Upper lobe of left lung (tissue), 6 donors: ENCODE measurements at regions not wholly inside any gene's neighbourhood (a gene's known extent, or its start where the extent isn't known, plus 50 kb on each side); places are given as distances from the start of the nearest gene placed in this dataset.

ENCODE experiments used
- ATAC-seq, 2 donors: fragments of 200-7000 bp; cut with Tn5 transposase; one replicate each; pipeline ENCODE4 v1.9.1; 2022; ENCODE audit warnings: mild to moderate bottlenecking in 2 of 2, moderate library complexity in 2 of 2; ENCODE audit not compliant: low FRiP score in 2 of 2
- DNase-seq, 2 donors: peaks; one replicate each; pipeline ENCODE4 v3.0.0-alpha.2; 2019 to 2020
- H3K27ac ChIP-seq, 4 donors: fragments of 200-600 bp; sonication (generic); one replicate each; pipeline ENCODE4 v1.5.1; 2016 to 2019
- H3K27me3 ChIP-seq, 4 donors: fragments of 200-600 bp; sonication (generic); one replicate each; pipeline ENCODE4 v1.5.1; 2017 to 2019
- H3K36me3 ChIP-seq, 4 donors: fragments of 200-600 bp; sonication (generic); one replicate each; pipeline ENCODE4 v1.5.1; 2016 to 2019
- H3K4me1 ChIP-seq, 4 donors: fragments of 200-600 bp; sonication (generic); one replicate each; pipeline ENCODE4 v1.5.1; 2018 to 2019
- H3K4me3 ChIP-seq, 4 donors: fragments of 200-600 bp; sonication (generic); one replicate each; pipeline ENCODE4 v1.5.1; 2017 to 2019; ENCODE audit warnings: mild to moderate bottlenecking in 2 of 4, moderate library complexity in 1 of 4
- H3K9me3 ChIP-seq, 4 donors: fragments of 200-600 bp; sonication (generic); one replicate each; pipeline ENCODE4 v1.5.1; 2018 to 2019
- CTCF ChIP-seq, 6 experiments: fragments of 450-650 bp in 4 of 6; fragments of 200-600 bp in 2 of 6; sonication (generic) in 2 of 6; IDR thresholded peaks; one replicate each; pipeline ENCODE4 v1.5.1; 2016 to 2019; ENCODE audit warnings: antibody characterized with exemption in 6 of 6
- EP300 ChIP-seq, 4 donors: sonication (generic); formaldehyde crosslinking; IDR thresholded peaks; one replicate each; pipeline ENCODE4 v1.5.1; 2017; ENCODE audit warnings: antibody characterized with exemption in 4 of 4, control low read depth in 2 of 4
- POLR2A ChIP-seq, 4 donors: fragments of 450-650 bp; IDR thresholded peaks; one replicate each; pipeline ENCODE4 v1.5.1; 2016 to 2017; ENCODE audit warnings: antibody characterized with exemption in 4 of 4, mild to moderate bottlenecking in 2 of 4
- POLR2AphosphoS5 ChIP-seq, 2 donors: sonication (generic); formaldehyde crosslinking; IDR thresholded peaks; one replicate each; pipeline ENCODE4 v1.5.1; 2017; ENCODE audit warnings: antibody characterized with exemption in 2 of 2
- WGBS, 2 donors: methylation state at CpG; one replicate each; pipeline ENCODE4 v1.1.5; 2017 to 2018; 5-methylcytosine and 5-hydroxymethylcytosine counted together
- donor health status: DM: no; HTN: no; CAD: no; lungs with moderate emphysema.
- donor health status: DM: no; HTN: yes; CAD: no; lungs with severe emphysema.

- ATAC-seq (no peak), DNase-seq (no peak)
- WGBS, 2 donors = 79 to 95% methylated on average over 1 of the region's 1 CpG
- Histone ChIP-seq H3K4me1 (no peaks in the 10 kb centered on the region), H3K27me3 (no peaks in the 10 kb centered on the region), H3K27ac (no peak overlapping the region), H3K36me3 (no peaks in the 10 kb centered on the region), H3K9me3 (peaks cover 0 to 5% (median 0%) of the 10 kb centered on the region in 4 donors), H3K4me3 (no peak overlapping the region)
- TF ChIP-seq POLR2AphosphoS5 (IDR thresholded peaks at IDR 0.05) (no peak), EP300 (IDR thresholded peaks at IDR 0.05) (no peak), POLR2A (IDR thresholded peaks at IDR 0.05) (no peak), CTCF (IDR thresholded peaks at IDR 0.05) (no peak)
Observed at GRCh38 chr4:66893807-66894206, 651.5 kb downstream of the CENPC start.

DNA sequence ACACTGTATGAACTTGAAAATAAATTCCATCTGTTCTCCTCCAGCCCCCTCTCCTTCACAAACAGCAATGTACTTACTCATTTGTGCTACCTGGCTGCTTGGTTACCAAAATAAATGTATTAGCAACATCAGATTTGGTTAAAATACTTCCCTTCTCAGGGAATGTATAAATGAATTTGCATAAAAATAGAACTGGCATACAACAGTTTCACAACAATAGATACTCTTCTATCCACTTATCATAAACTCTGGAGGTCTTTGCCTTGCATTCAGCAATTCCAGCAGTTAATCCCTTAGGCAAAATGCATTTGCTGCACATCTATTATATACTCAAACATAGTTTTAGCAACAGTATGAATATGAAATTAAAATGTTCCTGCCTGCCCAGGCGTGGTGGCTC is 658.2 kb downstream of the CENPC start:
- TF ChIP-seq POLR2A (IDR thresholded peaks at IDR 0.05) = no peak
- TF ChIP-seq CTCF (IDR thresholded peaks at IDR 0.05) = no peak
- TF ChIP-seq POLR2AphosphoS5 (IDR thresholded peaks at IDR 0.05) = no peak
- no peak for TF ChIP-seq EP300 (IDR thresholded peaks at IDR 0.05)
- Histone ChIP-seq H3K4me1 (no peaks in the 10 kb centered on the region), H3K36me3 (no peaks in the 10 kb centered on the region), H3K27me3 (no peaks in the 10 kb centered on the region), H3K4me3 (no peak overlapping the region), H3K27ac (no peak overlapping the region), H3K9me3 (no peaks in the 10 kb centered on the region)
- ATAC-seq (no peak), DNase-seq (no peak)
- 78 to 84% methylated on average over 1 of the region's 1 CpG for WGBS, 2 donors

GRCh38 chr4:66885501-66886165 is 659.7 kb downstream of the CENPC start:
- Histone ChIP-seq H3K36me3 (no peaks in the 10 kb centered on the region), H3K4me1 (no peaks in the 10 kb centered on the region), H3K9me3 (no peaks in the 10 kb centered on the region), H3K27ac (no peak overlapping the region), H3K27me3 (no peaks in the 10 kb centered on the region), H3K4me3 (no peak overlapping the region)
- ATAC-seq (no peak), DNase-seq (no peak)
- WGBS, 2 donors = 82 to 84% methylated on average over 1 of the region's 1 CpG
- TF ChIP-seq POLR2A (IDR thresholded peaks at IDR 0.05) = no peak
- TF ChIP-seq CTCF (IDR thresholded peaks at IDR 0.05) = no peak
- TF ChIP-seq POLR2AphosphoS5 (IDR thresholded peaks at IDR 0.05) = no peak
- no peak for TF ChIP-seq EP300 (IDR thresholded peaks at IDR 0.05)

DNA sequence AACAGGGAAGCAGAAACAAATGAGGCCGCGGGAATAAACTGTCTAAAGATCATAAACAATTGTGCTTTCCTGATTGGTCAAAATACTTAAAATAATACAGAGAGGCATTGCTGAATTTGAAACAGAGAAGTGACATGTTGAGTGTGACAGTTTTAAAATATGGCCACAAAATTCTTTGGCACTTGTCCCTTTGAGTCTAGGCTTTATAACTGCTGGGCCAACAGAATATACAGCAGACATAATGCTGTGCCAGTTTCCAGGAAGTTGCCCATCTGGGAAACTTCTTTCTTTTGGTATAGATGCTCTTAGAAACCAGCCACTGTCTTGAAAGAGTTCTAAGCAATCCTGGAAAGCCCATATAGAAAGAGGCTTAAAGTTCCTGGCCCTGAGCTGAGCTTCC is 668.4 kb downstream of the CENPC start:
- 76 to 79% methylated on average over 2 of the region's 2 CpGs for WGBS, 2 donors
- H3K27me3 ChIP-seq = no peaks in the 10 kb centered on the region
- no peaks in the 10 kb centered on the region for H3K4me1 ChIP-seq
- no peak for DNase-seq
- TF ChIP-seq EP300 (IDR thresholded peaks at IDR 0.05) (no peak), CTCF (IDR thresholded peaks at IDR 0.05) (no peak), POLR2AphosphoS5 (IDR thresholded peaks at IDR 0.05) (no peak), POLR2A (IDR thresholded peaks at IDR 0.05) (no peak)
- H3K4me3 ChIP-seq = no peak overlapping the region
- H3K27ac ChIP-seq = no peak overlapping the region
- H3K36me3 ChIP-seq = no peaks in the 10 kb centered on the region
- no peaks in the 10 kb centered on the region for H3K9me3 ChIP-seq
- no peak for ATAC-seq

DNA sequence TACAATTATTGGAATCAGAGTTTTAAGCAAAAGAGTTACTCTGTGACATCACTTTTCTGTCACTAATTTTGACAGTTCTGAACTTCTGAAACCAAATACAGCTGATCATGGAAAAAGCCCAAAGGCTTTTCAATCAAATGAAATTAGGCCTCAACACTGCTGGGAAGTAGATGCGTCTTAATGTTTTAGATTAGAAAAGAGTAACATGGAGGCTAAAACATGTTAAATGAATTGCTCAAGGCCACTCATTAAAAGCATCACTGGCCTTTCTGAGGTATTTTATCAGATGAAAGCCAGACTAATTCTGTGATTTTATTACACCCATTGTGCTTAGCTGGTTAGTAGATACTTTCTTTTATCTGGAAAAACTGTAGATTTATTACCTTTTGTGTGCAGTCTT is 672.6 kb downstream of the CENPC start:
- 92 to 98% methylated on average over 1 of the region's 1 CpG for WGBS, 2 donors
- ATAC-seq (no peak), DNase-seq (no peak)
- Histone ChIP-seq H3K4me3 (no peak overlapping the region), H3K27me3 (no peaks in the 10 kb centered on the region), H3K4me1 (no peaks in the 10 kb centered on the region), H3K9me3 (no peaks in the 10 kb centered on the region), H3K27ac (no peak overlapping the region), H3K36me3 (no peaks in the 10 kb centered on the region)
- TF ChIP-seq POLR2AphosphoS5 (IDR thresholded peaks at IDR 0.05) (no peak), CTCF (IDR thresholded peaks at IDR 0.05) (no peak), POLR2A (IDR thresholded peaks at IDR 0.05) (no peak), EP300 (IDR thresholded peaks at IDR 0.05) (no peak)
